Activated naive CD8-positive, alpha-beta T cell treated with anti-CD3 and anti-CD28 coated beads, Interleukin-2, amount 50 U/mL, for 24 hours (primary cell): ENCODE measurements at regions not wholly inside any gene's neighbourhood (a gene's known extent, or its start where the extent isn't known, plus 50 kb on each side); places are given as distances from the start of the nearest gene placed in this dataset.
"Not testable (repeated sequence)": the region's sequence is repeated elsewhere in the genome, so short reads cannot be mapped to it uniquely, and the experiment has no call there.

Experiments
- ATAC-seq: fragments of 150-1000 bp; cut with Tn5 transposase; one replicate; pipeline ENCODE4 v1.10.0; 2021
- DNase-seq: peaks from one replicate; pipeline ENCODE4 v3.0.0; 2021
- H3K27ac Mint-ChIP-seq: one replicate; pipeline ENCODE4 v1.8.0; 2021; ENCODE audit warnings: mild to moderate bottlenecking, mixed read lengths
- H3K27me3 Mint-ChIP-seq: one replicate; pipeline ENCODE4 v1.8.0; 2021; ENCODE audit warnings: mixed read lengths
- H3K36me3 Mint-ChIP-seq: one replicate; pipeline ENCODE4 v1.8.0; 2021; ENCODE audit warnings: low read depth, mixed read lengths
- H3K4me1 Mint-ChIP-seq: one replicate; pipeline ENCODE4 v1.8.0; 2021; ENCODE audit warnings: mixed read lengths
- H3K4me3 Mint-ChIP-seq: one replicate; pipeline ENCODE4 v1.8.0; 2021; ENCODE audit warnings: mild to moderate bottlenecking, moderate library complexity, mixed read lengths
- H3K9me3 Mint-ChIP-seq: one replicate; pipeline ENCODE4 v1.8.0; 2021; ENCODE audit warnings: mixed read lengths

- H3K36me3 Mint-ChIP-seq: no peaks in the 10 kb centered on the region
- no peak overlapping the region for H3K4me3 Mint-ChIP-seq
- no peak overlapping the region for H3K27ac Mint-ChIP-seq
- no peaks in the 10 kb centered on the region for H3K4me1 Mint-ChIP-seq
- DNase-seq (no peak), ATAC-seq (no peak)
- H3K27me3 Mint-ChIP-seq: peaks cover 17% of the 10 kb centered on the region
- no peaks in the 10 kb centered on the region for H3K9me3 Mint-ChIP-seq
These were observed 70.7 kb downstream of the CETN3 start for GRCh38 chr5:90338712-90339372.

GRCh38 chr5:90337449-90338052 is 72.0 kb downstream of the CETN3 start:
- Mint-ChIP-seq H3K4me3 (no peak overlapping the region), H3K36me3 (no peaks in the 10 kb centered on the region), H3K27me3 (peaks cover 14% of the 10 kb centered on the region), H3K27ac (no peak overlapping the region), H3K9me3 (no peaks in the 10 kb centered on the region), H3K4me1 (no peaks in the 10 kb centered on the region)
- ATAC-seq (no peak), DNase-seq (no peak)

- Mint-ChIP-seq H3K9me3 (no peaks in the 10 kb centered on the region), H3K27me3 (peaks cover 14% of the 10 kb centered on the region), H3K4me1 (no peaks in the 10 kb centered on the region), H3K27ac (no peak overlapping the region), H3K36me3 (no peaks in the 10 kb centered on the region), H3K4me3 (no peak overlapping the region)
- DNase-seq: no peak
- ATAC-seq: no peak
These were observed 72.8 kb downstream of the CETN3 start for GRCh38 chr5:90336752-90337151.

GRCh38 chr5:90334741-90335140 is 74.8 kb downstream of the CETN3 start:
- Mint-ChIP-seq H3K27me3 (peaks cover 13% of the 10 kb centered on the region), H3K9me3 (no peaks in the 10 kb centered on the region), H3K27ac (no peak overlapping the region), H3K4me3 (no peak overlapping the region), H3K4me1 (no peaks in the 10 kb centered on the region), H3K36me3 (no peaks in the 10 kb centered on the region)
- no peak for ATAC-seq
- no peak for DNase-seq

- ATAC-seq: no peak
These were observed 79.6 kb downstream of the CETN3 start for GRCh38 chr5:90329911-90330310.

GRCh38 chr5:90326995-90327394 is 82.6 kb downstream of the CETN3 start:
- no peak for ATAC-seq
- Mint-ChIP-seq H3K9me3 (peaks cover 8% of the 10 kb centered on the region), H3K36me3 (no peaks in the 10 kb centered on the region), H3K4me3 (no peak overlapping the region), H3K27me3 (peaks cover 13% of the 10 kb centered on the region), H3K4me1 (no peaks in the 10 kb centered on the region), H3K27ac (no peak overlapping the region)
- no peak for DNase-seq

More at GRCh38 chr5:90329911-90330310, 79.6 kb downstream of the CETN3 start:
- H3K27ac Mint-ChIP-seq: no peak overlapping the region
- H3K4me1 Mint-ChIP-seq: no peaks in the 10 kb centered on the region
- no peaks in the 10 kb centered on the region for H3K36me3 Mint-ChIP-seq
- no peak overlapping the region for H3K4me3 Mint-ChIP-seq
- no peaks in the 10 kb centered on the region for H3K9me3 Mint-ChIP-seq
- H3K27me3 Mint-ChIP-seq: peaks cover 14% of the 10 kb centered on the region
- DNase-seq: no peak

GRCh38 chr5:90325093-90325492 is 84.5 kb downstream of the CETN3 start:
- ATAC-seq: no peak
- H3K4me1 Mint-ChIP-seq: no peaks in the 10 kb centered on the region
- H3K27me3 Mint-ChIP-seq: peaks cover 18% of the 10 kb centered on the region
- no peak overlapping the region for H3K4me3 Mint-ChIP-seq
- no peaks in the 10 kb centered on the region for H3K36me3 Mint-ChIP-seq
- no peak overlapping the region for H3K27ac Mint-ChIP-seq
- H3K9me3 Mint-ChIP-seq: peaks cover 13% of the 10 kb centered on the region
- DNase-seq: no peak

GRCh38 chr5:90320348-90320747 is 89.2 kb downstream of the CETN3 start:
- not testable (repeated sequence) for ATAC-seq, H3K36me3 Mint-ChIP-seq, H3K4me1 Mint-ChIP-seq, DNase-seq, H3K27ac Mint-ChIP-seq, H3K4me3 Mint-ChIP-seq
- Mint-ChIP-seq H3K9me3 (peaks cover 13% of the 10 kb centered on the region), H3K27me3 (peaks cover 13% of the 10 kb centered on the region)

- Mint-ChIP-seq H3K4me1 (no peaks in the 10 kb centered on the region), H3K36me3 (no peaks in the 10 kb centered on the region)
- no peak for ATAC-seq
These were observed 97.5 kb downstream of the CETN3 start for GRCh38 chr5:90312027-90312426.

GRCh38 chr5:90311401-90311800 is 98.2 kb downstream of the CETN3 start:
- no peaks in the 10 kb centered on the region for H3K9me3 Mint-ChIP-seq
- no peak overlapping the region for H3K4me3 Mint-ChIP-seq
- no peaks in the 10 kb centered on the region for H3K4me1 Mint-ChIP-seq
- H3K27me3 Mint-ChIP-seq: peaks cover 2% of the 10 kb centered on the region
- no peak for DNase-seq
- ATAC-seq: no peak
- no peak overlapping the region for H3K27ac Mint-ChIP-seq
- H3K36me3 Mint-ChIP-seq: no peaks in the 10 kb centered on the region

More at GRCh38 chr5:90312027-90312426, 97.5 kb downstream of the CETN3 start:
- Mint-ChIP-seq H3K9me3 (no peaks in the 10 kb centered on the region), H3K4me3 (no peak overlapping the region), H3K27me3 (peaks cover 4% of the 10 kb centered on the region), H3K27ac (no peak overlapping the region)
- DNase-seq: no peak

GRCh38 chr5:90308787-90309585 is 100.6 kb downstream of the CETN3 start:
- no peaks in the 10 kb centered on the region for H3K36me3 Mint-ChIP-seq
- ATAC-seq (no peak), DNase-seq (no peak)
- H3K27me3 Mint-ChIP-seq: peaks cover under 1% of the 10 kb centered on the region
- no peaks in the 10 kb centered on the region for H3K4me1 Mint-ChIP-seq
- no peaks in the 10 kb centered on the region for H3K9me3 Mint-ChIP-seq
- H3K27ac Mint-ChIP-seq: no peak overlapping the region
- H3K4me3 Mint-ChIP-seq: no peak overlapping the region

GRCh38 chr5:90307782-90308181 is 101.8 kb downstream of the CETN3 start:
- Mint-ChIP-seq H3K4me3 (no peak overlapping the region), H3K9me3 (no peaks in the 10 kb centered on the region), H3K27me3 (peaks cover 2% of the 10 kb centered on the region), H3K4me1 (no peaks in the 10 kb centered on the region), H3K27ac (no peak overlapping the region), H3K36me3 (no peaks in the 10 kb centered on the region)
- DNase-seq: no peak
- no peak for ATAC-seq

- Mint-ChIP-seq H3K4me3 (no peak overlapping the region), H3K27me3 (peaks cover 2% of the 10 kb centered on the region), H3K9me3 (no peaks in the 10 kb centered on the region), H3K4me1 (no peaks in the 10 kb centered on the region), H3K36me3 (no peaks in the 10 kb centered on the region), H3K27ac (no peak overlapping the region)
- DNase-seq (no peak), ATAC-seq (no peak)
These were observed 102.2 kb downstream of the CETN3 start for GRCh38 chr5:90307322-90307721.

GRCh38 chr5:90306613-90307012 is 102.9 kb downstream of the CETN3 start:
- Mint-ChIP-seq H3K27me3 (peaks cover 2% of the 10 kb centered on the region), H3K27ac (no peak overlapping the region), H3K4me3 (no peak overlapping the region), H3K4me1 (no peaks in the 10 kb centered on the region), H3K36me3 (no peaks in the 10 kb centered on the region), H3K9me3 (no peaks in the 10 kb centered on the region)
- DNase-seq: no peak
- no peak for ATAC-seq
